Neuron (in vitro differentiated cells): ENCODE measurements at regions not wholly inside any gene's neighbourhood (a gene's known extent, or its start where the extent isn't known, plus 50 kb on each side); places are given as distances from the start of the nearest gene placed in this dataset.
"Not testable (repeated sequence)": the region's sequence is repeated elsewhere in the genome, so short reads cannot be mapped to it uniquely, and the experiment has no call there.

ENCODE experiments used
- H2AFZ ChIP-seq: one replicate; pipeline ENCODE4 v1.6.1; 2013; ENCODE audit warnings: low read depth, mild to moderate bottlenecking, inconsistent platforms, low read length, moderate library complexity
- H3K27me3 ChIP-seq: one replicate; pipeline ENCODE4 v1.6.1; 2013; ENCODE audit warnings: low read length; ENCODE audit not compliant: insufficient read depth
- H3K36me3 ChIP-seq: one replicate; pipeline ENCODE4 v1.6.1; 2013; ENCODE audit warnings: low read length; ENCODE audit not compliant: insufficient read depth
- H3K4me1 ChIP-seq: one replicate; pipeline ENCODE4 v1.6.1; 2013; ENCODE audit warnings: low read length; ENCODE audit not compliant: insufficient read depth
- H3K4me3 ChIP-seq: 2 replicates; pipeline ENCODE4 v1.5.1; 2013; ENCODE audit warnings: mild to moderate bottlenecking, low read length, moderate library complexity
- H3K9me3 ChIP-seq: one replicate; pipeline ENCODE4 v1.6.1; 2013; ENCODE audit warnings: low read length

DNA sequence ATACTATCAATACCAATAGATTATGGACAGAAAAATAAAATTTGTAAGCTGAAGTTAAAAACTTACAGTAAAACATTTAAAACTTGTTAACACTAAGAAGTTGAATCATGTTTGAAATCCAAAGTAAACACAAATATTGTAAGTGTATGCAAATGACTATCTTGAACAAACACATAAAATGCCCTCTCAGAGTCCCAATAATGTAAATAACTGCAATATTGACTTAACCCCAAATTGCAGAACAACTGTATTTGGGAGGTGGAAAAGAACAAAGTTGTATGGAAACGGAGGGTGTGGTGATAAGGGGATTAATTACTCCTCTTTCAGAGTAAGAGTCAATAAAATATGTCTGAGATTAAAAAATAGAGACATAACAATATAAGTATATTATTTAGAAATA, 140.0 kb upstream of the NOL4 start:
- H3K4me1 ChIP-seq = no peaks in the 10 kb centered on the region
- H3K9me3 ChIP-seq = no peaks in the 10 kb centered on the region
- no peak overlapping the region for H2AFZ ChIP-seq
- no peaks in the 10 kb centered on the region for H3K36me3 ChIP-seq
- no peaks in the 10 kb centered on the region for H3K27me3 ChIP-seq
- H3K4me3 ChIP-seq = no peak overlapping the region

DNA sequence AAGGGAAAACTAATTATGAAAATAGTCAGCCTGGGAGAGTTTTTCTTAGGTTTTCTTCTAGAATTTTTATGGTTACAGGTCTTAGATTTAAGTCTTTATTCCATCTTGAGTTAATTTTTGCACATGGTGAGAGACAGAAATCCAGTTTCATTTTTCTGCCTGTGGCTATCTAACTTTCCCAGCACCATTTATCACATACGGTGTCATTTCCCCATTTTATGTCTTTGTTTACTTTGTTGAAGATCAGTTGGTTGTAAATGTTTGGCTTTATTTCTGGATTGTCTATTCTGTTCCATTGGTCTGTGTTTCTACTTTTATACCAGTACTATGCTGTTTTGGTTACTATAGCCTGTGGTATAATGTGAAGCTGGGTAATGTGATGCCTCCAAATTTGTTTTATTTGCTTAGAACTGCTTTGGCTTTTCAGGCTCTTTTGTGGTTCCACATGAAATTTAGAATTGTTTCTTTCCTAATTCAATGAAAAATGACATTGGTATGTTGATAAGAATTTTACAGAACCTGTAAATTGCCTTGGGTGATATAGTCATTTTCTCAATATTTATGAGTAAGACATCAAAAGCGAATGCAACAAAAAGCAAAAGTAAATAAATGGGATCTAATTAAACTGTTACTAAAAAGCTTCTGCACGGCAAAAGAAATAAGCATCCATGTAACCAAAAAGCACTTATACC, 146.1 kb upstream of the NOL4 start:
- no peak overlapping the region for H2AFZ ChIP-seq
- no peaks in the 10 kb centered on the region for H3K9me3 ChIP-seq
- H3K27me3 ChIP-seq = no peaks in the 10 kb centered on the region
- no peaks in the 10 kb centered on the region for H3K36me3 ChIP-seq
- no peaks in the 10 kb centered on the region for H3K4me1 ChIP-seq
- no peak overlapping the region for H3K4me3 ChIP-seq

DNA sequence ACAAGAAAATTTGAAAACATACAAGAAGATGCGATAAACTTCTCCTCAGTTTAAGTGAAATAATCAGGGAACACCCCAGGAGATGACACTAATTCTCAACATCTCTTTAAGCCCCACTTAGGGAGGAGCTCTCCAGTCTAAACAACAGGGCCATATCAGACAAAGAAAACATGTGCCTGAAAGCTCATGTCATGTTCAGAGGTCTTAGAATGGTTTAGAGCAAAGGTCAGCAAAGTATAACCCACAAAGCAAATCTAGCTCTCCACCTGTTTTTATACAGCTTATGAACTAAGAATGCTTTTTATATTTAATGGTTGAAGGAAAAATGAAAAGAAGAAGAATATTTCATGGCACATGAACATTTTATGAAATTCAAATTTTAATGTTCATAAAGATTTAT, 155.6 kb upstream of the NOL4 start:
- Histone ChIP-seq H3K4me3 (no peak overlapping the region), H3K9me3 (no peaks in the 10 kb centered on the region), H2AFZ (no peak overlapping the region), H3K36me3 (no peaks in the 10 kb centered on the region), H3K4me1 (peaks cover 4% of the 10 kb centered on the region), H3K27me3 (no peaks in the 10 kb centered on the region)

DNA sequence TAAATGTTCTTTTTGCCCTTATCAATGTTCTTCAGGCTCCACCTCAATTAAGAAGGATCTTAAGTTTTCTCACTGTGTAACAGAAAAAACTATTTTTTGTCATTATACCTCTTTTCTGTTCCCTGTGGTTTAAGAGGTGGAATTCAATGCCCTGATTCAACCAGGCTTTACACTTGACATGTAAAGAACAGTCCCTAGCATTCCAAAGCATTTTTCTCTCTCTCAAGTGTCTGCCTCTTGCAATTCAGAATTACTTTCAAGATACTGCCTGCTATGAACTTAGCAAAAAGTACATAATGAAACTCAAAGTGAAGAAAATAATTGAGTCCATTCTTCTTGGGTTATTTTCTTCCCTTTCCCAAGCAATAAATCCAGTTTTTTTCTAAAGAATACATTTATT, 160.6 kb upstream of the NOL4 start:
- no peak overlapping the region for H2AFZ ChIP-seq
- peaks cover 4% of the 10 kb centered on the region for H3K4me1 ChIP-seq
- H3K27me3 ChIP-seq = no peaks in the 10 kb centered on the region
- H3K9me3 ChIP-seq = peaks cover 2% of the 10 kb centered on the region
- H3K4me3 ChIP-seq = no peak overlapping the region
- no peaks in the 10 kb centered on the region for H3K36me3 ChIP-seq

DNA sequence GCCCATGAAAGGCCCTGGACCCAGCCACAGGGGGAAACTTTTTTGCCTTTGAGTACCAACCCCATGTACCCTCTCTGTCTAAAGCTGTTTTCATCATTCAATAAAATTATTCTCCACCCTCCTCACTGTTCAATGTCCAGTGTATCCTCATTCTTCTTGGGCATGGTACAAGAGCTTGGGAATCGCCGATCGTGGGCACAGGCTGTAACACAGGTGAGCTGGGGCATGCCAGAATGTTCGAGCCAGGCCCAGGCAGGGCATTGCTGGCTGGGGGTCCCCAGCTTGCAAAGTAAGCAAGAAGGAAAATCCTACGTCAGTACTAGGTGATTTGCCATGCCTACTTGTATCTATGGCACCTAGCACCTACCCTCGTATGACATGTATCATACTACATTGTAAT, 162.1 kb upstream of the NOL4 start:
- H3K4me3 ChIP-seq = no peak overlapping the region
- no peaks in the 10 kb centered on the region for H3K27me3 ChIP-seq
- no peaks in the 10 kb centered on the region for H3K36me3 ChIP-seq
- H3K4me1 ChIP-seq = peaks cover 4% of the 10 kb centered on the region
- no peak overlapping the region for H2AFZ ChIP-seq
- H3K9me3 ChIP-seq = peaks cover 2% of the 10 kb centered on the region

DNA sequence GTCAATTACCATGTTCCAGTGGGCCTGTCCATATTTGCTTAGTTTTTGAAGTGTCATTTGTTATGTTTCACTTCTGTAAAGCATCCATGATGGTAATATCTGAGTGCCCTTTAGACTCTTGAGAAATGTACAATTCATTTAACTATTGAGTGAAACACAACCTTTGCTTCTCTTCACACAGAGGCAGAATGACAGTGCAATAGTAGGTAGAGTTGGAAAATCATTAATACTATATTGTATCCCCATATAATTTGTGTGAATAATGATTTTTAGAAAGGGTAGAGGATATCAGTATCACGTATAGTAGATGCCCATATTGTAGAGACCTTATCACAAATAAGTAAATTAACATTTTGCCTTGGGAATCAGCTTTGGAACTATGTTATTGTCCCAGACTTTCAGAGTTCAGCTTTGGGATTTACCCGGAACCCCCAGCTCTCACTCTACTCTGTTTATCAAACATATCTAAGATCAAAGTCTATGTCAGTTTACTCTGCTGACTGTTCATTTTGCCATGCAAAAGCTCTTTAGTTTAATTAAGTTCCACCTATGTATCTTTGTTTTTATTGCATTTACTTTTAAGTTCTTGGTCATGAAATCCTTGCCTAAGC, 172.7 kb upstream of the NOL4 start:
- Histone ChIP-seq H3K4me3 (no peak overlapping the region), H3K27me3 (no peaks in the 10 kb centered on the region), H3K36me3 (no peaks in the 10 kb centered on the region), H3K9me3 (no peaks in the 10 kb centered on the region), H2AFZ (no peak overlapping the region), H3K4me1 (no peaks in the 10 kb centered on the region)

DNA sequence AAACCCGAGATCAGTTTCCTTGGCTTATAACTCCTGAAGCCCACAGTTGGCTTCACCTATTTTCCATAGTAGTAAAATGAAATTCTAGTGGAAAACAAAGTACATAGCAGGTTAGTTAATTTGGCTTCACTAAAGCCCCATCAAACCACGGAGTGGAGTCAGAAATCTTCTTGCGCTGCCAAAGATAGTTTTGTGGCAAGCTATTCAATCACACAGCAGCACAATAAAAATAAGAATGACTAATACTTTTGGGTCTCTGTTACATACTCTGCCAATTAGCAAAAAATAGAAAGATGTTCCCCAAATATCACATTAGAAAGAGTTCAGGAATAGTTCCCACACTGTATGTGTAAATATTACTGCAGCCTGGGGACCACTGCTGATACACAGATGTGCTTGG, 175.2 kb upstream of the NOL4 start:
- H3K27me3 ChIP-seq = no peaks in the 10 kb centered on the region
- H2AFZ ChIP-seq = no peak overlapping the region
- H3K9me3 ChIP-seq = no peaks in the 10 kb centered on the region
- no peaks in the 10 kb centered on the region for H3K4me1 ChIP-seq
- no peak overlapping the region for H3K4me3 ChIP-seq
- no peaks in the 10 kb centered on the region for H3K36me3 ChIP-seq

DNA sequence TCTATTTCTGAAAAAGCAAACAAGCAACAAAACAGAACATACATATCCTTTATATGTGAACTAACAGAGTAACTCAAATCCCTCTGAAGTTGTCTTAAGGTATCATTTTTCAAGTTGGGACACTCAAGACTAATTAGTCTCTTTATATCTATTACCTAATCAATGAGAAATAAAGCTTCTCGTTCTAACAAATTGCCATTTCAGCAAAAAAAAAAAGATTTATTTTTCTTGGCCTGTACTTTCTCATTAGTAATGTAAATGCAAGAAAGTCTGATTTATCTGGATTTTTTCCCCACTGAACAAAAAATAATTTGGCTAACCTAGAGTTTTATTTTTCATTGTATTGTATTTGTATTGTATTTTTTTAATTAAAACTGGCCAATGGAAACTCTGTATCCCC, 176.1 kb upstream of the NOL4 start:
- Histone ChIP-seq H3K9me3 (no peaks in the 10 kb centered on the region), H3K4me1 (no peaks in the 10 kb centered on the region)

DNA sequence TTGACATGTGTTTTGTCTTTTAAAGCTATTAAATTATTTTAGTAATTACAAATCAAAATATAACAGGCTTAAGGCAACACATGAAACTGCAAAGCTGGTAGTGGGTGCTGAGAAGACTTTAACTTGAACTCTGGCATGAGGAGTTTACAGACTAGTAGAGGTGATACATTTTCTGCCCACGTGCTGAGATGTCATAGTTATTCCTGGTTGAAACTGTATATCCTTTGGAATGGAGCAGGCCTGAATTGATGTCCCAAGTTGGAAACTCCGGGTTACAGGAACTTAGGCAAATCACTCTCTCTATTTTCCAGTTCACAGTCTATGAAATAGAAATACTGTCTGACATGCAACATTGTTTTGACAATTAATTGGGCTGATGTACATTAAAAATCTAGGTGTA, 177.1 kb upstream of the NOL4 start:
- no peak overlapping the region for H3K4me3 ChIP-seq

More for the DNA sequence above, 176.1 kb upstream of the NOL4 start:
- Histone ChIP-seq H3K36me3 (no peaks in the 10 kb centered on the region), H3K4me3 (no peak overlapping the region), H2AFZ (no peak overlapping the region), H3K27me3 (no peaks in the 10 kb centered on the region)

DNA sequence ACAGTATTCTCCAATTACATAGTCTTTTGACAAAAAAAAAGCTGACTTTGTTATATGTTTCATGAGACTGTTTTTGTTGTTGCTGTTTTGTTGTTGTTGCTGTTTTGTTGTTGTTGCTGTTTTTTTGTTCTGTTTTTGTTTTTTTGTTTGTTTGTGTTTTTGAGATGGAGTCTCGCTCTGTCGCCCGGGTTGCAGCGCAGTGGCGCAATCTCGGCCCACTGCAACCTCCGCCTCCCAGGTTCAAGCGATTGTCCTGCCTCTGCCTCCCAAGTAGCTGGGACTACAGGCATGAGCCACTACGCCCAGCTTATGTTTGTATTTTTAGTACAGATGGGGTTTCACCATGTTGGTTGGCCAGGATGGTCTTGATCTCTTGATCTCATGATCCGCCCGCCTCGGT, 182.8 kb upstream of the NOL4 start:
- H3K9me3 ChIP-seq, H3K4me3 ChIP-seq, H3K27me3 ChIP-seq, H3K36me3 ChIP-seq, H3K4me1 ChIP-seq, H2AFZ ChIP-seq: not testable (repeated sequence)

More for the DNA sequence above, 177.1 kb upstream of the NOL4 start:
- no peak overlapping the region for H2AFZ ChIP-seq
- no peaks in the 10 kb centered on the region for H3K4me1 ChIP-seq
- H3K27me3 ChIP-seq = no peaks in the 10 kb centered on the region
- H3K36me3 ChIP-seq = no peaks in the 10 kb centered on the region
- H3K9me3 ChIP-seq = no peaks in the 10 kb centered on the region

DNA sequence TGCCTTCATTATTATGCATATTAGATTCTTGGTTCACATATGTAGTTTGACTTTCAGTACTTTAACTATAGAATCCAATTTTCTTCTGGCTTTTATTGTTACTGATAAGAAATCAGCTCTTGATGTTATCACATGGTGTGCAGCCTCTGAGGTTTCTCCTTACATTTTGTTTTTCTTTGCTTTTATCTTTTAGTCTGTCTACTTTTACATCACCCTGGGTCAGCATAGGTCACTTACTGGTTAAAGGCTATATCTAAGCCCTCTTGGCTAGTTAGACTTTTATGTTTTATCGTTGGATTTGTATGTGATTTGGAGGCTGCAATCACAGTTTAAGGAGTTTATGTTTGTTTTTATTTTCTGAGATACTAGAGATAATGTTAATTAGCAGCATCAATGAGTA, 187.2 kb upstream of the NOL4 start:
- Histone ChIP-seq H3K27me3 (no peaks in the 10 kb centered on the region), H3K36me3 (no peaks in the 10 kb centered on the region), H3K9me3 (no peaks in the 10 kb centered on the region), H2AFZ (no peak overlapping the region), H3K4me3 (no peak overlapping the region), H3K4me1 (no peaks in the 10 kb centered on the region)

DNA sequence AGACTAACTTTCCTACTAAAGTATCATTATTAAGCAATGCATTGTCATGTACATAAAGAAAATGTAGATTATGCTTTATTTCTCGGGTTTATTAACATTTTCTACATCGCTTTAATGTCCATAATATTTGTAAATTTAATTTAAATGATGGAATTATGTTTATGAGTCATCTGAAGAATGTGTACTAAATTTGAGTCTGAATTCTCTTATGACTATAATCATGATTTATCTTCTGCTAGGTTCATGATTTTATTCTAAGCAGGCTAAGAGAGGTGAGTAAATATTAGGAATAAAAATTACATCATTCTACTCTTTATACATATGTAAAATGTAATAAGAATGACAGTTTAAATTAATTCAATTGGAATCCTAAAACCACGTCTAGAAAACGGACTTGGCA, 206.3 kb upstream of the NOL4 start:
- Histone ChIP-seq H3K4me1 (no peaks in the 10 kb centered on the region), H3K4me3 (no peak overlapping the region), H3K36me3 (no peaks in the 10 kb centered on the region), H2AFZ (no peak overlapping the region), H3K27me3 (no peaks in the 10 kb centered on the region), H3K9me3 (no peaks in the 10 kb centered on the region)

DNA sequence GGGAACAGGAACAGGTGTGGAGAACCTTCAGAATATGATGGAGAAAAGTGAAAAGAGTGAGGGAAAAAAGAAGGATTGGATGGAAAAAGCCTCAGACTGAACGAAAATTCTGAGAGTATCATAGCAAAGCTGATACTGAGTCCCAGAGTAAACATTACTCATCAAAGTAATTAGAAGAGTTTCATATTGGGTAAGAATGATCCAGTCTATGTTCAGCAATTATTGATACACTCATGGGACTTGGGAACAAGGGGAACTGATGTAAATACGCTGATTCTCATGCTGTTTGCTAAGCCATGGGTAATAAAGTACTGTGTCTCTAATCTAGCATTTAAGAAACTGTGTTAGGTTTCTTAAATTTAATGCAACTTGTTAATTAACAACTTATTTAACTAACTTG, 219.9 kb upstream of the NOL4 start:
- Histone ChIP-seq H3K9me3 (no peaks in the 10 kb centered on the region), H2AFZ (no peak overlapping the region), H3K36me3 (no peaks in the 10 kb centered on the region), H3K4me3 (no peak overlapping the region), H3K4me1 (no peaks in the 10 kb centered on the region), H3K27me3 (no peaks in the 10 kb centered on the region)

DNA sequence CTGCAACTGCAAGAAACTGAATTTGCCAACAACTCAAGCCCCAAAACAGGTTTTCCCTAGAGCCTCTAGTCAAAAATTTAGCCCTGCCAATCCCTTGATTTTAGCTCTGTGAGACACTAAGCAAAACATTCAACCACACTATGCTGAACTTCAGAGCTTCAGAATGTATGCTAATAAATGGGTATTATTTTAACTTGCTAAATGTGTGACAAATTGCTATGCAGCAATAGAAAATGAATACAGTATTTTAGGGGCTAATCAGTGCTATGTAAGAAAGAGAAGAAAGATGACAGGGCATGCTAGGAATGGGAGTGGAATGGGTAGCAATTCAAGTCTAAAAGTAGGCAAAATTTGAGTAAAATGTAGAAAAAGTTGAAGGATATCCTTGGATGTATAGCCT, 223.9 kb upstream of the NOL4 start:
- no peaks in the 10 kb centered on the region for H3K36me3 ChIP-seq
- H2AFZ ChIP-seq = no peak overlapping the region
- H3K9me3 ChIP-seq = no peaks in the 10 kb centered on the region
- H3K4me3 ChIP-seq = no peak overlapping the region
- no peaks in the 10 kb centered on the region for H3K4me1 ChIP-seq
- H3K27me3 ChIP-seq = no peaks in the 10 kb centered on the region
